ENCODE measurements at regions not wholly inside any gene's neighbourhood (a gene's known extent, or its start where the extent isn't known, plus 50 kb on each side); places are given as distances from the start of the nearest gene placed in this dataset.

DNA sequence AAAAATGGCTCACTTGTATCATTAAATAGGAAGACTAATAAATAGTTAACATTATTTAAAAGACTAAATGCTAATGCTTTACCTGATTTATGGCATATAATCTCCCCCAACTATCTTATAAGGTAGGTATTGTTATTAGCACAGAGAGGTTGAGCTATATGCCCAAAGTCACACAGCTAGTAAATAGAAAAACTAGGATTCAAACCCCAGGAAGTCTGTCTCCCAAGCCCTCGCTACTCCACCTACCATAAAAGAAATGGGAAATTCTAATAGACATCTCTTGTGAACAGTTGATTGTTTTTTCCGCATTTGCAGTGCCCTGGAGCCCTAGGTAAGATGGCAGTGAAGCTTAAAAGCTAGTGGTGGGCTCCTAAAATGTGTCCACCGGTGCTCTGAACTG is 65.2 kb upstream of the SOD1 start:
- peaks cover 6% of the 10 kb centered on the region for H3K27me3 Mint-ChIP-seq (ENCODE audit: low read depth, unreplicated experiment)
- H3K27ac Mint-ChIP-seq (ENCODE audit: unreplicated experiment): no peak overlapping the region
- no peaks in the 10 kb centered on the region for H3K9me3 Mint-ChIP-seq (ENCODE audit: unreplicated experiment)
- no peak overlapping the region for H3K9ac ChIP-seq (ENCODE audit: low read length)
- DNase-seq (ENCODE audit: low read depth) (no peak), FAIRE-seq (no peak)
- TF ChIP-seq, protein P1, sequence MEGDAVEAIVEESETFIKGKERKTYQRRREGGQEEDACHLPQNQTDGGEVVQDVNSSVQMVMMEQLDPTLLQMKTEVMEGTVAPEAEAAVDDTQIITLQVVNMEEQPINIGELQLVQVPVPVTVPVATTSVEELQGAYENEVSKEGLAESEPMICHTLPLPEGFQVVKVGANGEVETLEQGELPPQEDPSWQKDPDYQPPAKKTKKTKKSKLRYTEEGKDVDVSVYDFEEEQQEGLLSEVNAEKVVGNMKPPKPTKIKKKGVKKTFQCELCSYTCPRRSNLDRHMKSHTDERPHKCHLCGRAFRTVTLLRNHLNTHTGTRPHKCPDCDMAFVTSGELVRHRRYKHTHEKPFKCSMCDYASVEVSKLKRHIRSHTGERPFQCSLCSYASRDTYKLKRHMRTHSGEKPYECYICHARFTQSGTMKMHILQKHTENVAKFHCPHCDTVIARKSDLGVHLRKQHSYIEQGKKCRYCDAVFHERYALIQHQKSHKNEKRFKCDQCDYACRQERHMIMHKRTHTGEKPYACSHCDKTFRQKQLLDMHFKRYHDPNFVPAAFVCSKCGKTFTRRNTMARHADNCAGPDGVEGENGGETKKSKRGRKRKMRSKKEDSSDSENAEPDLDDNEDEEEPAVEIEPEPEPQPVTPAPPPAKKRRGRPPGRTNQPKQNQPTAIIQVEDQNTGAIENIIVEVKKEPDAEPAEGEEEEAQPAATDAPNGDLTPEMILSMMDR (IDR thresholded peaks at IDR 0.05; ENCODE audit: insufficient read depth, low read depth, low read length): no peak
- no peak for TF ChIP-seq EZH2 (IDR thresholded peaks at IDR 0.05; ENCODE audit: insufficient read depth, low read length)
- H3K79me2 ChIP-seq (ENCODE audit: insufficient read depth, low read length): no peaks in the 10 kb centered on the region
- H2AFZ ChIP-seq (ENCODE audit: low read depth, low read length): no peak overlapping the region
- no peak overlapping the region for H3K4me2 ChIP-seq (ENCODE audit: low read length)
- no peak overlapping the region for H3K4me3 ChIP-seq (ENCODE audit: insufficient read depth, low read depth, low read length)
- no peaks in the 10 kb centered on the region for H3K36me3 Mint-ChIP-seq (ENCODE audit: low read depth, unreplicated experiment)
- H3K4me1 ChIP-seq (ENCODE audit: insufficient read depth, low read length): no peaks in the 10 kb centered on the region
- no peak overlapping the region for H3K27ac ChIP-seq (ENCODE audit: low read depth, low read length)
- H3K9me3 ChIP-seq (ENCODE audit: insufficient read depth, low read depth, low read length): no peaks in the 10 kb centered on the region
- H4K20me1 ChIP-seq (ENCODE audit: insufficient read depth, low read length): no peaks in the 10 kb centered on the region
- H3K36me3 ChIP-seq (ENCODE audit: insufficient read depth, low read length): no peaks in the 10 kb centered on the region
- H3K27me3 ChIP-seq (ENCODE audit: insufficient read depth, low read length): peaks cover 2% of the 10 kb centered on the region
- no peak overlapping the region for H3K4me3 Mint-ChIP-seq (ENCODE audit: unreplicated experiment)
- H3K4me1 Mint-ChIP-seq (ENCODE audit: low read depth, unreplicated experiment): no peaks in the 10 kb centered on the region

DNA sequence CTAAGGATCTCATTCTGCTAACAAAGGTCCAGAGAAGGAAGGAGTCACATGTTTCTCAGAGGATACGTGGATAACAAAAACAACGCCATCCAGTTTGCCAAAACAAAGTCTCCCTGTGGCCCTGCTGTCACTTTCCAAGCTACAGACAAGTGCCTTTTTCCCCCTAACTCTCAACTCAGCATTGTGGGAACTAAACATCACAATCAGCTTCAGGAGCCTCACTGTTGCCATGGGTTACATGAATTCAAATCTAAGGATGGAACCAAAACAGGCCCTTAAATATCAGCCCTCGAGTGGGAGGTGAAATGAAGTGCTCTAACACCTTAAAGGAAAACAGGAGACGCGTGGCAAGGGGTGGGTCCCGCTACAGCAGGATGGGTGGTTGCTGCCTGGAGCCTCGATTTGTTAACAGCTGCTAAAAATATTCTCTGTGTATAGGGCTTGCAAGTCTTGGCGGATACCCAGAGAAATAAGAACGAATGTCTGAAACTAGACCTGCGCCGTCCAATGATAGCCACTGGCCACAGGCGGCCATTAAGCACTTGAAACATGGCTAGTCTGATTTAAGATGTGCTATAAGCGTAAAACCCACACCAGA is 66.4 kb upstream of the SOD1 start:
- H2AFZ ChIP-seq (ENCODE audit: low read depth, low read length): no peak overlapping the region
- no peaks in the 10 kb centered on the region for H4K20me1 ChIP-seq (ENCODE audit: insufficient read depth, low read length)
- no peak overlapping the region for H3K27ac ChIP-seq (ENCODE audit: low read depth, low read length)
- no peak overlapping the region for H3K9ac ChIP-seq (ENCODE audit: low read length)
- H3K27me3 ChIP-seq (ENCODE audit: insufficient read depth, low read length): peaks cover 2% of the 10 kb centered on the region
- no peaks in the 10 kb centered on the region for H3K4me1 Mint-ChIP-seq (ENCODE audit: low read depth, unreplicated experiment)
- no peaks in the 10 kb centered on the region for H3K9me3 Mint-ChIP-seq (ENCODE audit: unreplicated experiment)
- FAIRE-seq (no peak), DNase-seq (ENCODE audit: low read depth) (no peak)
- no peak overlapping the region for H3K27ac Mint-ChIP-seq (ENCODE audit: unreplicated experiment)
- H3K79me2 ChIP-seq (ENCODE audit: insufficient read depth, low read length): no peaks in the 10 kb centered on the region
- no peaks in the 10 kb centered on the region for H3K9me3 ChIP-seq (ENCODE audit: insufficient read depth, low read depth, low read length)
- H3K4me3 ChIP-seq (ENCODE audit: insufficient read depth, low read depth, low read length): no peak overlapping the region
- TF ChIP-seq EZH2 (IDR thresholded peaks at IDR 0.05; ENCODE audit: insufficient read depth, low read length): no peak
- TF ChIP-seq, protein P1 (IDR thresholded peaks at IDR 0.05; ENCODE audit: insufficient read depth, low read depth, low read length): no peak
- H3K36me3 ChIP-seq (ENCODE audit: insufficient read depth, low read length): no peaks in the 10 kb centered on the region
- H3K27me3 Mint-ChIP-seq (ENCODE audit: low read depth, unreplicated experiment): peaks cover 4% of the 10 kb centered on the region
- H3K4me3 Mint-ChIP-seq (ENCODE audit: unreplicated experiment): no peak overlapping the region
- H3K4me2 ChIP-seq (ENCODE audit: low read length): no peak overlapping the region
- no peaks in the 10 kb centered on the region for H3K36me3 Mint-ChIP-seq (ENCODE audit: low read depth, unreplicated experiment)
- H3K4me1 ChIP-seq (ENCODE audit: insufficient read depth, low read length): no peaks in the 10 kb centered on the region

DNA sequence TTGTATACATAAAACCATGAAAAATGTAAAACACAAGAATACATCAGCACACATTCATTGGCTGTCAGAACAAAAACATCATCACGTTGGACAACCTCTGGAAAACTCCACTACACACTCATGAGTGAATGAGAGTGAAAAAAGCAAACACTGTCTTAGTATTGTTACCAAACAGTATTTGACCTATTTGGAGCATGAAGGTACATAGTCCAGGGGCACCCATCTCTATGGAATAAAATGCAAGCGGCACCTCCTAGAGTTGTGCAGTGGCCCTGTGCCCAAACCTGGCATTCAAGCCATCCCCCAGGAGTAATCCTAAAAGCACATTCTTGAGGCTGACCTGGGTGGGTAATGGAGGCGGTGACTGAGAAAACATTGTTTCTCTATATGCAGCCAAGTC is 67.0 kb upstream of the SOD1 start:
- Histone ChIP-seq H3K79me2 (ENCODE audit: insufficient read depth, low read length) (no peaks in the 10 kb centered on the region), H3K4me2 (ENCODE audit: low read length) (no peak overlapping the region), H3K27ac (ENCODE audit: low read depth, low read length) (no peak overlapping the region), H3K36me3 (ENCODE audit: insufficient read depth, low read length) (no peaks in the 10 kb centered on the region), H4K20me1 (ENCODE audit: insufficient read depth, low read length) (no peaks in the 10 kb centered on the region), H2AFZ (ENCODE audit: low read depth, low read length) (no peak overlapping the region), H3K27me3 (ENCODE audit: insufficient read depth, low read length) (peaks cover 2% of the 10 kb centered on the region), H3K9me3 (ENCODE audit: insufficient read depth, low read depth, low read length) (no peaks in the 10 kb centered on the region), H3K4me1 (ENCODE audit: insufficient read depth, low read length) (no peaks in the 10 kb centered on the region), H3K9ac (ENCODE audit: low read length) (no peak overlapping the region), H3K4me3 (ENCODE audit: insufficient read depth, low read depth, low read length) (no peak overlapping the region)
- DNase-seq (ENCODE audit: low read depth) (no peak), FAIRE-seq (no peak)
- TF ChIP-seq, protein P1 (IDR thresholded peaks at IDR 0.05; ENCODE audit: insufficient read depth, low read depth, low read length): no peak
- TF ChIP-seq EZH2 (IDR thresholded peaks at IDR 0.05; ENCODE audit: insufficient read depth, low read length): no peak
- no peaks in the 10 kb centered on the region for H3K9me3 Mint-ChIP-seq (ENCODE audit: unreplicated experiment)
- H3K27ac Mint-ChIP-seq (ENCODE audit: unreplicated experiment): no peak overlapping the region
- H3K27me3 Mint-ChIP-seq (ENCODE audit: low read depth, unreplicated experiment): peaks cover 3% of the 10 kb centered on the region
- H3K4me1 Mint-ChIP-seq (ENCODE audit: low read depth, unreplicated experiment): no peaks in the 10 kb centered on the region
- H3K4me3 Mint-ChIP-seq (ENCODE audit: unreplicated experiment): no peak overlapping the region
- H3K36me3 Mint-ChIP-seq (ENCODE audit: low read depth, unreplicated experiment): no peaks in the 10 kb centered on the region

All from astrocyte (in vitro differentiated cells and primary cell).